ENCODE measurements at regions not wholly inside any gene's neighbourhood (a gene's known extent, or its start where the extent isn't known, plus 50 kb on each side); places are given as distances from the start of the nearest gene placed in this dataset.

DNA sequence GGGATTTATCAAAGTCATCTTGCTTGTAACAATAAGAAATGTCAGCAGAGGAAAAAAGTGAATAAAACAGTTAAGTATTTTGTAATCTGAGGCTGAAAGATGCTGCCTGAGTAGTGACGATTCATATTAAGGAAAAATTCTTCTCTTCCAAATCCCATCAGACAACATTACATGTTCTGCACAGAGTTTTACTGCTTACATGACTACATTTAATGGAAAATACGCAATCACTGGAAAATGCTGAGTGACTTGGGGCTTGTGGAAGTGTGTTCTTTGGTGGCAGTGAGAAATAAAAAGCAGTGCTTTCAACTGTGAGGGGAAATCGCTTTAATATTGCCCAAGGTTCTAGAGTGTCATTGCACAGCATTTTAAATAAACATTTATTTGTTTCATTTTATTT is 1025.2 kb upstream of the GOT2 start:
- no peak for DNase-seq

DNA sequence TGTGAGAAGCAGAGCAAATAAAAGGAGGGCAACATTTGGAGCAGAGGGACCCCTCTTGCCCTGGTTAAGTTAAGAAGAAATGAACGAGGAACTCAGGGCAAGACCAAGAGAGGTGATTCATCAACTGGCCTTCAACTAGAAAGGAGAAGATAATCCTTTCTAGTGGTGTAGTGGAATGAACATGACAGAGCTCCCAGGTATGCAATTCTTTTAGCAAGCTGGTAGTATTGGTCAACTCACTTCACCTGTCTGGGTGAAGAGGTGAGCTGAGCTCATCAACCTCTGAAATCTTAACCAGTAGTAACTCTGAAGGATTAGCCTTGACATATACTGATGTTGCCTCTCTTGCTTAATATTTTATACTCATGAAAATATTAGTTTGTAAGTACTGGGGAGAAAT is 1024.7 kb upstream of the GOT2 start:
- DNase-seq = no peak

DNA sequence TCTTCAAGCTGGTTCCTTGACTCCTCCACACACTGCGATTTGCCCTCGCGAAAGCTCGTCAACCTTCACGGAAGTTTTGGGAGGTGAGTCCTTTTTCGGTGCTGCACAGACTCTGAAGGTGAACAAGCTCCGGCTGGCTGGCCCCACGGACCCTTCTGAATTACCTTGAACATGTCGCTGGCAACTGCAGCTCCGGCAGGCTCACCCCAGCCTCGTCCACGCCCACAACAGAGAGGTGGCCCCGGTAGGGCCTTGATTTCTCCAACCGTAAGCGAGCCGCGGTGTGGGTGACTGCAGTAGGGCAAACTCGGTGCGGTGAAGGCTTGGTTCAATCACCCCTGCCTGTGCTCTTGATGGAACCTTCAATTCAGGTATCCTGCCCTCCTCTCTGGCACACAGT is 1020.7 kb upstream of the GOT2 start:
- no peak for DNase-seq

DNA sequence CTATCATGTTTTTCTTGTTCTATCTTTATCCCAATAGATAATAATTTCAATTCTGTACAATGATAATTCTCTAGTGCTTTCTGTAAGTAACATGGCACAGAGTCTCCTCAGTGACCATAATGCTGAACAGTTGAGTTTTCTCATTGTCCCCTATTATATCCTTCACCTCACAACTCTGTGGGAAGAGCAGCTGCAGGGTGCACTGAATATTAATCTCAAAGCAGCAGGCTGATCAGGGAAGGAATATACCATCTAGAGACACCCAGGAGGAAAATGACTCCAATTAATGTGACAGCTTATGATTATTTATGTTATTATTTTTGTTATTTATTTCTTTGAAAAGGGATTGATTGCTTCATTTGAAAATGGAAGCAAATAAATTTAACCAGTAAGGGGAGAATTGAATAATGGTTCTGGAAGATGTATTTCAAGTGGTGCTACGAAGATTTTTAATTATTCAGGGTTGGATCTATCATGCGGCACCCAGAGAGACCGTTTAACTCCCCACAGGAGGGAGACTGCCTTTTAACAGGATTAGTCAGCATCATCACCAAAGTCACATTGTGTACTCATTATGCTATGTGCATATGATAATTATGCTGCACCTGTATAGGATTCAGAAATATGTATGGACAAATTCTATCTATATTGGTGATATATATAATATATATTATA is 1015.7 kb upstream of the GOT2 start:
- DNase-seq = no peak

DNA sequence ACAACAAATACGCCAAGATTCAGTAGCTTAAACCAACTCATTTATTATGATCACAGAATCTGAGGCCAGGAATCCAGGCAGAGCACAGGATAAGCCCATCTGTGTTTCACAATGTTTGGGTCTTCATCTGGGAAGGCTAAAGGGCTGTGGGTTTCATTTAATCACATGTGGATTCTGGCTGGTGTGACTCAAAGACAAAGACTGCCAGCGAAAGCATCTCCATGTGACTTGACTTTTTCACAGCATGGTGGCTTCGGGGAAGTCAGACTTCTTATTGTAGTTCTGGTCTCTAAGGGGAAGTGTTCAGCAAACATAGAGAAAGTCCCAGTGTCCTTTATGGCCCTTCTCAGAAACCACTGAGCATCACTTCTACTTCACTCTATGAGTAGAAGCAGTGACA is 1014.4 kb upstream of the GOT2 start:
- no peak for DNase-seq

DNA sequence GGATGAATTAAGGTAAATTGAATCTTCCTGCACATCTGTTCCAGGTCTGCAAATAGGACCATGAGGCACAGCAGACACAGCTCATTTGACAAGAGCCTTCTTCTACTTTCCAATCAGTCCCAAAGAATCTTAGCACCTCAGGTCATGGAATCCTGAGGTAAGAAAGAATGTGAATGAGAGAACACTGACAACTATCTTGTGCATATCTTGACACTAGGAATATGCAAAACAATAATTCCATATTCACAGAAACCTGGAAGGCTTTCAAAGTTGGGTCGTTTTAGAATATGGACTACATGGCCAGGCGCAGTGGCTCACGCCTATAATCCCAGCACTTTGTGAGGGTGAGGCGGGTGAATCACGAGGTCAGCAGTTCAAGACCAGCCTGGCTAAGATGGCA is 1009.4 kb upstream of the GOT2 start:
- DNase-seq = no peak

DNA sequence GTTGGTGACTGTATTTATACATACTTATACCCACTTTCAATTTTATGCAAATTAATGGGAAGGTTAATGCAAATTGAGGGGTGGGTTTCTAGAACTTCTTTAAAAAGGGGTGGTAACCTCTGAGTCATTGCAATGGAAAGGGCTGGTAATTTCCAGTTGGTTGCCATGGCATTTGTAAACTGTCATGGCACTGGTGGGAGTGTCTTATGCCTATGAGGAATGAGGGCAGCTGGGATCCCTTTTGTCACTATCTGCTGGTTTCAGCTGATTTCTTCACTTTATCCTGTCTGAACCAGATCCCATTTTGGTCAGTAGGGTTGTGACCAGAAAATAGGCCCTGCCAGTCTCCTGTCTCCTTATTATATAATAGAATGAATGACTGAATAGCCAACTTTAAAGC is 1006.7 kb upstream of the GOT2 start:
- DNase-seq = no peak

DNA sequence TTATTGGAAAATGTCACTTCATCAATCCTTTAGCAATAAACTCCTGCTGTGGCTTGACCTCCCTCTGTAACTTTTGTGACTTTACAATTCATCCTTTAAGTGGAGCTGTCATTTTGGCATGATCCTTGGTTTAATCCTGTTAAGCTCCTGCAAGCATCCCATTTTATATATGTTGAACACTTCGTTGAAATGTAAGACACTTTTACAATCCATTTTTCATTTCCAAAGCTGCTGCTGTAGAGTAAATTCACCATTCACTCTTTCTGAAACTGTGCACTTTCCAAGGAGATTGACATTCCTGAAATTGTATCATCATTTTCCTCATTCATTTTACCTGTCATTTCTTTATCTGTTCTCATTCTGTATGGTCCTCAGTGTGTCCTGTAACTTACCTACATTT is 1003.2 kb upstream of the GOT2 start:
- DNase-seq = no peak

DNA sequence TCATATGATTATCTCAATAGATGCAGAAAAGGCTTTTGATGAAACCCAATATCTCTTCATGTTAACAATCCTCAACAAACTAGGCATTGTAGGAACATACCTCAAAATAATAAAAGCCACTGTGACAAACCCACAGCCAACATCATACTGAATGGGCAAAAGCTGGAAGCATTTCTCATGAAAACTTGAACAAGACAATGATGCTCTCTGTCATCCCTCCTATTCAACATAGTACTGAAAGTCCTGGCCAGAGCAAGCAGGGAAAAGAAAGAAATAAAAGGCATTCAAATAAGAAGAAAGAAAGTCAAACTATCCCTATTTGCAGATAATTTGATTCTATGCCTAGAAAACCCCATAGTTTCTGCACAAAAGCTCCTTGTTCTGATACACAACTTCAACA is 999.2 kb upstream of the GOT2 start:
- DNase-seq = no peak

DNA sequence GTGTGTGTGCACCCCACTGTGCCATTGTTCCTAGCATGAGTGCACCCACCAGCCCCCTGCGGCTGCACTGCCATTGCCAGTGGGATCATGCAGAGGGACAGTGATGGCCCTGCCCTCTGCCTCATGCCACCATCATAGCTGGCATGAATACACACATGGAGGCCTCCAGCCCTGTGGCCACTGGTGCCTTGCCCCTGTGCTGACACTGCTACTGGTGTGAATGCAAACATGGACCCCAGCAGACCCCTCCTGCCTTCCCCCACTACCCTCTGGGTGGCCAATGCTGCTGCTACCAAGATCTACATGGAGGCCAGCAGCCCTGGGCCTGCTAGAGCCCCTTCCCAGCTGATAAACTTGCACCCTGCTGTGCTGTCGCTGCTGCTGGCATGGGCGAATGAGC is 995.5 kb upstream of the GOT2 start:
- no peak for DNase-seq

DNA sequence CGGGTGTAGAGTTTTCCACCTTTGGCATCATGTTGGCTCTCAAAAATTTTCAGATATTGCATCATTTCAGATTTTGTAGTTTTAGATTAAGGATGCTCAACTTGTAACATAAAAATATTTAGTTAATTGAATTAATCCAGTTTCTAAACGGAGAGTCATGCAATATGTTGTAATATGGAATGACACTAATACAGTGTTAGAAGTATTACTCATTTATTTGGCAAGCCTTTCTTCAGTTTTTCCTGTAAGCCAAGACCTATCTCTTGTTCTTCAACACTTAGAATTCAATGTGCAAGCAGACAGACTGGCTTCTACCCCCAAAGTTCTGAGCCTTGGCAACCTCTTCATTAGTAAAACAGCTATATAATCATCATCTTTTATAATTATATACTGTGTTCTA is 985.0 kb upstream of the GOT2 start:
- DNase-seq = no peak

DNA sequence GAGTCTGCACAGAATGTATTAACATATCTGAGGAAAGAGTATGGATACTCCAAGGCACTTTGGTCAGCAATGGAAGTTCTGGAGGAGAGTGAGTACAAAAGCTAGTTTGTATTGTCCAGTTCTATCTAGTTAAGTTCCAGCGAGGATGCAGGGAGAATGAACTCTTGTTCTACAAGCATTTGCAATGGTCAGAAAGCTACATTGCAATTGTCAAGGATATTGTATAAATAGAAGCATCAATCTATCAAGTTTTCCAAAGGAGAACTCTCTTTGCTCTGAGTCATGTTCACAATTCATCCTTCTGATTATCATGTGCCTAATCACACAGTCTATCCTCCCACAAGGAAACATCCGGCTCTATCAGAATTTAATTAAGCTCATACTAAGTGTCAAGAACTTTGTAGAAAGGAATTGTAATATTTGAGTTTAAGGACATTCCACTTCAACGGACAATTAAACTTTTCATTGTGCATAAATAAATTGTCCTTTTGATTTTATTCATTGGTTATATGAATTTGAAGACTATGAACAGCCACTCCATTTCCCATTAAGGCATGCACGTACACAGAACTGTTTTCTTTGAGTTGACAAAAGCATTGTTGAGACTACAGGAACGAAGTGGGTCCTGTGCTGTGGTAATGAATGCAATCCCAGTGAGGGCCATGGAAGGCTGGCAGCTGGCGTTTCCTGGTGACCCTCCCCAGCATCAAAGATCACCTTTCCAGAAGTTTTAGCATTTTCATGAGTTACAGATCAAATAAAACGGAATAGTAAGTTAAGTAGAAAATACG is 973.5 kb upstream of the GOT2 start:
- no peak for DNase-seq

DNA sequence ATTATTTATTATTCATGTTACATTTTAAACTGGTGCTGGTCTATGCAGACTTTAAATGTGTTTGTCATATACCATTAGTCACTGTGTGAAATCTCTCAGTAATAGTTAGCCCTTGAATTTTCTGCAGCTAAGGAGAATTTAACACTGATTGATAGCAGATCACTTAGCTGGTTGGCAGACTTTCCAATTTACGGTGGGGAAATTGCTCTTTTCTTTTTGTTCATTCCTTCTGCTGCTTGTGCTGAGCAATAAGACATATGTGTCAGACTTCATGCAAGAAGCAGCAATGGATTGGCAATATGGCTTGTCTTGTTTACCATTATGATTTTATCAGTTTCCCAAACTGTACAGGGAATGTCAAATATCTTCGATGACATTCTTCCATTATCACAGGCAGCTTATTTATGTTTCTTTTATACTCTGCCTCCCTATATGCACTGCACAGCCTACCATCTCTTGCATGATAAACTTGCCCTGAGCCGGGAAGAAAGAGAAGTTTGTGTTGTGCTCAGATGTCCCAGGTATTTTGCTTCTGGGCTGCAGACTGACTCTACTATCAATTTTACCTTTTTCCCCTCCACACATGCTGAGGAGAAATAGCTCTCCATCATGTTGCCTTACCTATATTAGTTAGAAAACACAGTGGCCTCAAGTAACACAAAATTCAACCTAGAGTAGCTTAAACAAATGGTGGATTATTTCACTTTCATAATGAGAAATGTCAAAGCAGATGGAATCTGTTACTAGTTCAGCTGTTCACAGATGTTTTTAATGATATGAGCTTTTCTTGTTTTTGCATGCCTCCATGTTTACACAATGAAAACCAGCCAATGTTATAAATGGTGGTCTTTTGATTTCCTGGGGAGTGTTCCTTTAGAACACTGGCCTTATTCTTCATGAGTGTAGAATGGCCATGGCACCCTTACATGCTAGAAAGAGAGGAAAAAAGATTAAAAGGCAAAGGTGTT is 968.1 kb upstream of the GOT2 start:
- no peak for DNase-seq

DNA sequence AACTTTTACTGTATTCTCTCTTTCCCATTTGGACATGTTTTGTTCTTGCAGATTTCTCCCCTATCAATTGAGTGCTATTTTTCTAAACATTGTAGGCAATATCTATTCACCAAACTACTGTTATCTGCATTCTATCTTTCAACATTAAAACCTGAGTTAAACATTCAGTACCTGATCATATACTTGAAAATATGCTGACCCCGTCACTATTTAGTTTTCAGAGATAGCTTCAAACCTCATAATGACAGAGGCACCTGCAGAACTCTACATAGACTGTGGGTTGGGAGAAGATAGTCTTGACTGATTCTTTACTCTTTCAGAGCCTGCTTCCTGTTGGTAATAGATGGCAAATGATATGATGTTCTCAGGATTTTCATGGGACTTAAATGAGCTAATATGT is 965.7 kb upstream of the GOT2 start:
- DNase-seq = no peak

DNA sequence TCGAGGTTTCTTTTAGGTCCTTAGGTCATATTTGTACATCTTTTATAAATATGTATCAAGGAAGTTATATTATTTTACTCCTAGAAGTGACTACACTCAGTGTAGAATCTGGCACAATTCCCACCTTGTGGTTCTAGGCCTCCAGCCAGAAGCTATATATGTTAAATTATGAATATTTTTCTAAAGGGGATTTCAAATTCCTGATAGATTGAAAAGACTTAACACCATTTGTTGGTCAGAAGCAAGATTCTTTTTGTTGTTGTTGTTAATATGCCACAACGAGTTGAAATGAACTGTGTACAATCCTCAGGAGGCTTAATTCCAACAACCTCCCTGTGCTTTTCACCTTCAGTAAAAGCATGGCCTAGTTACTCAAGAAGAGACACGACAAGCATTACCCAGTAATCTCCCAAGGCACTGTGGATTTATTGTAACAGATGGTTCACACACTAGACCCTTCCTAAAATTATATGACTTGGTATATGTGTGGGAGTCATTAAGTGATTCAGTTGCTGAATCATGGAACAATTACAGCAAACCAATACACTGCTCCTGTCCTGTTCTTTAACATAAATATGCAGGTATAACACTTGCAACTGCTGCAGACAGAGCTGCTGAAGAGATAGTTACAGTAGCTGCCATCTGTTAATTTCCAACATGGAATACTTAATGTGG is 964.4 kb upstream of the GOT2 start:
- no peak for DNase-seq

DNA sequence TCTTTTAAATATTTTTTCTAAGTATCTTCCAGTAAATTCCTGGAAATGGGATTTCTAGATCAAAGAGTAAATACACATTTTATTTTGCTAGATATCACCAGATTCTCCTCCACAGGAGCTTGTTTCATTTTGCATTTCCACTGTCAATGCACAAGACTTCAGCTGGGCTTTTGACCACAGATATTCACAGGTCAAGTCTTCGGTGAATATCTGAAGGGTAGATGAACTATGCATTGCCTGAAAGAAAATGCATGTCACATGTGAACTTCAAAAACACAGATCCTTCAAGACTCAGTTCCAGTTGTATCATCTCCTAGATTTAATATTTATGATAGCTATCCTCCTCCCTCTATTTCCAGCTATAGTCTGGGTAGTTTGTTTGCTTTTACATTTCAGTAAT is 963.6 kb upstream of the GOT2 start:
- no peak for DNase-seq

DNA sequence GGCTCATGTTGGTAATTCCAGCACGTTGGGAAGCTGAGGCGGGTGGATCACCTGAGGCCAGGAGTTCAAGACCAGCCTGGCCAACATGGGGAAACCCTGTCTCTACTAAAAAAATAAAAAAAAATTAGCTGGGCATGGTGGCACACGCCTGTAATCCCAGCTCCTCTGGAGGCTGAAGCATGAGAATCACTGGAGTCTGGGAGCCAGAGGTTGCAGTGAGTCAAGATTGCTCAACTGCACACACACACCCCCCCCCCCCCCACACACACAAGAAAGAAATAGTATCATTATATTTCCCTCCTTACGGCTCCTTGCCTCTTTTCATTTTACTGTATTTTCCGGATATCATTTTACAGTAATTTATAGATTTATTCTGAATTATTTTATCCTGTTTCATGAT is 963.1 kb upstream of the GOT2 start:
- DNase-seq = no peak

DNA sequence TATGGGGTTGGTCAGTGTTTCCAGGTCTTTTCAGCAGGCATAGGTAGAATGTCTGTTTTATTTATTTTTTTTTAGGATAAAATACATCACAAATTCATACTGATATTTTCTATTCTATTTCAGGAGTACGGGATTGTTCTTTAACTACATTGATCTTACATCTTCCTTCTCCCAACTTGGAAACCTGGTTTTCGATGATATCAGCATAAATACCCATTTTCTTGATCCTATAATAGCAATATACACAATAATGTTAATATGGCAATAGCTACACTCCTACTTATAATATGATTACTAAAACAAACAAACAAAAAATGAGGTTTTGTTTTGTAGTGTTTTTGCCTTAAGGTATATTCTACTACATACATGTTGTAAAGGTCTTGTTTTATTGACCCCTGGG is 962.4 kb upstream of the GOT2 start:
- no peak for DNase-seq

DNA sequence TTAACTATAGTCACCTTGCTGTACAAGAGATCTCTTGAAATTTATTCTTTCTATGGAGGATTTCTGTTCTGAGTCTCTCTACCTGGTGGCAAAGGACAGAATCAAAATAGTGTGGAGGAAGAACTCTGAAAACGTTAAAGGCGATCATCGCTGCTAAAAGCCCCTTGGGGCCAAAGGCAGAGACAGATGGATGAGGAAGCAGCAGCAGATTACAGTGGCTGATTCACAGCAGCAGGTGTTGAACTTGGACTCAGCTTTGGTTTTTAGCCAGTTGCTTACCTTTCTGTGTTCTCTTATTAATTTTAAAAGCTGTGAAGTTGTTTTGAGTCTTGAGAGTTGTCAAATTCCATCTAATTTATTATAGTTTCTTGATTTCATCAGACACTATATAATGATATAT is 956.1 kb upstream of the GOT2 start:
- DNase-seq = no peak

DNA sequence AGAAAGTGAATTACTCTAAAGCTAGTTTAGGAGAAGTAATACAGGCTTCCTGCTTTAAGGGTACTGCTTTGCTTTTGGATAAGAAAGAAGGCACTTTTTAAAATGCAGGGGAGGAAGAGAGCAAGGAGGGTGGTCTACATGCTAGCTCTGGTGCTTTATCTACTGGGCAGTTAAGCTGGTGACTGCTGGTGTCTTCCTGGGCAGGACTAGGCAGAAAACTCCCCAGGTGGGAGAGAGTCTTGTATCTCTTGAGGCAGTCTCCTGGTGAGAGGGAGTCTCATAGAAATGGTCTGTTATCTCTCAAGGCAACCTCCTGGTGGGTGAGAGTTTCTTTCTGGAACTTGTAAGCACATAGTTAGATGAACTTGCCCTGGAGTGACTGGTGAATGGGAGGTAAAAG is 953.9 kb upstream of the GOT2 start:
- DNase-seq = no peak

DNA sequence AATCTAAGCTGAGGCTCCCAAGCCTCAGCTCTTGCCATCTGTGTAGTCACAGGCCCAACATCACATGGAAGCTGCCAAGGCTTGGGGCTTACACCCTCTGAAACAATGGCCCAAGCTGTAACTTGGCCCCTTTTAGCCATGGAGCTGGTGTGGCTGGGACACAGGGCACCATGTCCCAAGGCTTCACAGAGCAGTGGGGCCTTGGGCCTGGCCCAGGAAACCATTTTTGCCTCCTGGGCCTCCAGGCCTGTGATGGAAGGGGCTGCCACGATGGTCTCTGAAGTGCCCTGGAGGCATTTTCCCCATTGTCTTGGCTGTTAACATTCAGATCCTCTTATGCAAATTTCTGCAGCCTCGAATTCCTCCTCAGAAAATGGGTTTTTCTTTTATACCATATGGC is 952.3 kb upstream of the GOT2 start:
- no peak for DNase-seq

DNA sequence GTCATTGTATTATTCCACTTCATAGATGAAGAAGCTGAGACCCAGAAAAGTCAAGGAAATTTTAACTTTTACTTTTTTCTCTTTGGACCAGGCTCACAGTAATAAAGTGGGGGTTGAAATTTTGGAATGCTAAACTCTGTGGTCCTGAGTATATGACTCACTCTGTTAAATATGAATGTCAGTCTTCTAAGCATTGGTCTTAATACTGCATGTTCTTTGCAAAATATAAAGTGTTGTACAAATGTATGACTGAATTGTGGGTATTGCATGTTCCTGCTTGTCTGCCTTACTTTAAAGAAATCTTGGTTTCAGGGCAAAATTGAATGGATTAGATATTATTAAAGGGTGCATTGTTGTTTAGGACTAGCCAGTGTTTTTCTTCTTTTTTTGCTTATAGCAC is 950.8 kb upstream of the GOT2 start:
- DNase-seq = no peak

DNA sequence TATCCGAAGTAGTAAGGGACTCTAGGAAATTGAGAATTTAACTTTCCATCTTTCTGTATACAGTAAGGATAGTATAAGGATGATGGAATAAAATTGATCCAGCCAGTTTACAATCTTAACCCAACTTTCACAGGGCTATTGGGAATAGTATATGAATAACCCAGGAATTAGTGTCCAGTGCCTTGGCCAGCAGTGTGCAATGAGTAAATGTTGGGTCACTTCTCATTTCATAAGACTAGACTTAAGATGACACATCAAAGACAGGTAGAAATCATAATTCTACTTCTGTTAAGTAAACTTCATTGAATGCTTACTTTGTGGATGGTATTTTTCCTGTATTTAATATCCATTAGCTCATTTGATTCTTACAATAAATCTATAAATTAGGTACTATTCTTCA is 949.6 kb upstream of the GOT2 start:
- no peak for DNase-seq

Data from CD4-positive, alpha-beta T cell treated with Interleukin-10 for 1 hour (primary cell).